ENCODE measurements at regions not wholly inside any gene's neighbourhood (a gene's known extent, or its start where the extent isn't known, plus 50 kb on each side); places are given as distances from the start of the nearest gene placed in this dataset.

GRCh38 chr2:160890667-160891352, 269.4 kb upstream of the TANK start:
- DNase-seq, result no peak

DNA sequence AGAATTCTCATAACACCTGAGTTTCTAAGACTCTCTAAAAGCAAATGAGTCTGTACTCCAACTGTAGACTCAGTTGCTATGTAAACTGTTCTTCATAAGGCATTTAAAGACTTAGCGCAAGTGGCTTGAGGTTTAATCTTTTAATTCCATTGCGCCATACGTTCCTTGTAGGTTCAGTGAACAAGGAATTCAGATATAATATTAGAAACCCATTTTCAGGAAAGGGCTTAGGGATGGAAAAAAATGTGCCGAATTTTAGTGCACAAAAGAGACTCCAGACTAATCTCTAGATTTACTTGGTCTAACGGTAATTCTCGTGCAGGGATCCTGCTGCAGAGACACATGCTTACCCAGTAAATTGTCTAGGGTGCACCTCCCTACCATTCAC, 268.9 kb upstream of the TANK start:
- no peak for DNase-seq

GRCh38 chr2:160892204-160892603, 268.0 kb upstream of the TANK start:
- no peak for DNase-seq

DNA sequence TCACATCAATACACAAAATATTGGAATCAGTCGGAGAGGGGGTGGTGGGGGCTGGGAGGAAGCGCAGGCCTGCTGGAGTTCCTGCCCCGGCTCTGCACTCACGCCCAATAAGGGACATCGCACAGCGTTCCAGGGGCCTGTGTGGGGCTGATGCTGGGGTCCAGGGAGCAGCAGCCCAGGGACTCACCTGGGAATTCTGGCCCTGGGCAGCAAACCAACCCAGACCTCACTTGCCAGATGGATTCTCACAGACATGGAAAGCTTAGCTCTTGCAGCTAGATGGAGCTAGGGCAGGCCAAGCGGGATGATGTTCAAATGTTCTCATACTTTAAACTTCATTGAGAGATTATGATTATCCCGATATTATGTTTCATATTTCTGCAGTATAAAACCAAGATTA, 266.6 kb upstream of the TANK start:
- no peak for DNase-seq

GRCh38 chr2:160898581-160899307, 261.5 kb upstream of the TANK start:
- DNase-seq, result no peak

DNA sequence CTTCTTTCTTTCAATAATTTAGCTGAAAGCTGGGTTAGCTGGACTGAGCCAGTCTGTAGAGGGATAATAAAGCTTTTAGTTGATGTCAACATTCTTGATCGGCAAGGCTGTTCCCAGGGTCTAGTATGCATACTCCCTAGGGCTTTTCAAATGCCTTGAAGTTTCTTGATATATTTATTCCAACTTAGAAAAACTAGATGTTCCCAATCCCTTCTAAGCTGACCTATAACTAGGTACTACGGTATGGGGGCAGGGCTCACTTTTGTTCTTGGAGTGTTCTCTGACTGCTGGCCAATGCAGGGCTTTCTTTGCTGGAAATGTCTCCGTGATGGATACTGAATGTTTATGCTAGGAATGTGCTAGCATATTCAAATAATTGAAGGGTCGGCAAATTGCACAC, 258.6 kb upstream of the TANK start:
- no peak for DNase-seq

- no peak for DNase-seq
These were observed 254.4 kb upstream of the TANK start for GRCh38 chr2:160905862-160906261.

GRCh38 chr2:160906878-160907277, 253.3 kb upstream of the TANK start:
- no peak for DNase-seq

DNA sequence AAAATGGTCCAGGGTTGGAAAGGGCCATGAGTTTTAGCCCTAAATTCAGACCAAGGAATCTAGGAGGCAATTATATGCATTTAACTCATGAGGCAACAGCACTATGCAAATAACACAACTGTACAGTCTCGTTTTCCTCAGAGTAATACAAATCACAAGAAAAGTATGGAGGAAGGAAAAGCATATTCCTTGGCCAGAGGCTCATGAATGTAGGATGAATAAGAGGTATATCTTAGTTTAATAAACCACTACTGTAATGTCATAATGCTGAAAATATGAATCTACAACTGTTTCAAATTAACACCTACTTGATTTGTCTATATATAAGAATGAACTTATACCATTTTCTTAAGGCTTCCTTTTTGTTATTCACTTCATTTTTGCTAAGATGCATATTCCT, 252.5 kb upstream of the TANK start:
- peak; percentile 45 for DNase-seq

- DNase-seq, result no peak
These were observed 252.1 kb upstream of the TANK start for GRCh38 chr2:160908157-160908556.

GRCh38 chr2:160909781-160910242, 250.4 kb upstream of the TANK start:
- no peak for DNase-seq

- DNase-seq, result peak; percentile 88
These were observed 249.5 kb upstream of the TANK start for GRCh38 chr2:160910681-160911080.

GRCh38 chr2:160911258-160911657, 249.0 kb upstream of the TANK start:
- DNase-seq, result peak; percentile 66

- no peak for DNase-seq
These were observed 248.0 kb upstream of the TANK start for GRCh38 chr2:160912276-160912675.

DNA sequence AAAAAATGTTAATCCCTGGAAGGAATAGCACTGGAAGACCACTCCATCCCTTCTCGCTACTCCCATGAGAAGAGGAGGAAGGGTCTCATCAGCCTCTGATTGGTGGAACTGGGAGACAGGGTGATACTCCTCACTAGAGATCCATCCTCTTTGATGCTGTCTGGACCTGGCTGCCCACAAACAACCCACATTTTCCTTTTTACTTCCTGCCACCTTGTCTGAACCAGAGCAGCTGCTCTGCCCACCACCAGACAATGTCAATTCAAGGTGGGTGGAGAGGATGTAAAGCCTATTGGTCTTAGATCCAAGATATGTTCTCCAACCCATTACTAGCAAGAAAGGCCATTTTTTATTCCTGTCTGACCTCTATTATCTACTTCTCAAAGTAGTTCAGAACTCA, 246.9 kb upstream of the TANK start:
- no peak for DNase-seq

- no peak for DNase-seq
These were observed 246.0 kb upstream of the TANK start for GRCh38 chr2:160914217-160914616.

- DNase-seq, result peak; percentile 81
These were observed 243.9 kb upstream of the TANK start for GRCh38 chr2:160916300-160916699.

DNA sequence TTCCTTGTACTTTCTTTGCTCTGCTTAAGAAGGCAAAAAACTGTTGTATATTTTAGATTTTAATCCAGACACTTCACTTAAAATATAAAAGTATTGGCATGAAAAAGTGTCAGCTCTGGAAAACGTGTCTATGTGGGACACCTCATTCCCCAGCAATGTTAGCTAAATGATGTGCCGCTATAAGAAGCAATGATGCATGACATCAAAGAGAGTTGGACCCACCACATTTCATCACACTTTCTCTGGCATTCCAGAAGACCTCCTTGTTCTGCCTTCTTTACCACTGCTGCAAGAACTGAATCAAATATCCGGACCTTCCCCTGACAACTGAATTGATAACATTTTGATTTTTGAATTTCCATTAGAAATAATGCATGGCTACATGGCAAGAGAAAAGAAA, 242.4 kb upstream of the TANK start:
- DNase-seq, result peak; percentile 64

DNA sequence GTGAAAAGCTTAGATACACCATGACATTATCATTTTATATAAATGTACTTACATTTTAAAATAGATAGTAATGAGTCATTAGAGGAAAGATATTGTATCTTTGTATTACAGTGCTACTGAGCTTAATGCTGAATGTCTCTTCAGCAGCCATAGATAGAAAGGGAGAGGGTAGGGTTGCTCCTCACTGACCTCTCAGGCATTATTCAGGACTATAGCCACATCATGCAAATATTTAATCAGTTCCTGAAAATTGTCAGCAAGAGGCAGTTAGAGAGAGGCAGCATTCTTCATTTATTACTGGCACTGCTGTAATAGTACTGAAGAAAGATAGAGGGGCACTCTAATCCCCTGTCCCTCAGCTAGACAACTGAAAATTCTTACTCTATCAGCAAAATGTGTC, 242.0 kb upstream of the TANK start:
- no peak for DNase-seq

DNA sequence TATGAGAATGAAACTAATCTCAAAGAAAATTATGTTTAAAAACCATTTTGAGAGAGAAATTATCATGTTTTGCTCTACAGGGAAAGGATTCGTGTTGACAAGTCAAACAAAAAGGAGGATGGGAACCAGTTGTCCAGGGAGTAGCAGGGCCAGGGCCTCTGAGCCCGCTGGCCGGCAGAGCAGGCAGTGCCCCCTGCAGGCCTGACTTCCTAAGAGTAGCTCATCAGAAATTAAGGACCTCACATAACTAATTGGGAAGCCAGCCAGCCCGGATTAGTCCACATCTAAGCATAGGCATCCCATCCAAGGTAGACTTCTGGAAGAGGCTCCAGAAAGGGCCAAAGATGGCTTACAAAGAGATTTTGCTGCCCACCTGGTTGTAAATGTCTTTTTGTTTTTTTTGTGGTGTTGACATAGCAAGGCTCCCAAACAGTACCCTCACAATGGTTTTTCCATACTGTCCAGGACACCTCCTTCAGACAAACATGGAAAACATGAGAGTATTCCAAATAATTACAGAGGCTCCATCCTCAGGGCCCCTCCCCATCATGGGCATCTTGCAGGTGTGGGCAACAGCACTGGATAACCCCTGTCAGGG, 241.2 kb upstream of the TANK start:
- peak; percentile 42 for DNase-seq

- no peak for DNase-seq
These were observed 240.2 kb upstream of the TANK start for GRCh38 chr2:160920061-160920460.

GRCh38 chr2:160920791-160921303, 239.4 kb upstream of the TANK start:
- peak; percentile 98 for DNase-seq

DNA sequence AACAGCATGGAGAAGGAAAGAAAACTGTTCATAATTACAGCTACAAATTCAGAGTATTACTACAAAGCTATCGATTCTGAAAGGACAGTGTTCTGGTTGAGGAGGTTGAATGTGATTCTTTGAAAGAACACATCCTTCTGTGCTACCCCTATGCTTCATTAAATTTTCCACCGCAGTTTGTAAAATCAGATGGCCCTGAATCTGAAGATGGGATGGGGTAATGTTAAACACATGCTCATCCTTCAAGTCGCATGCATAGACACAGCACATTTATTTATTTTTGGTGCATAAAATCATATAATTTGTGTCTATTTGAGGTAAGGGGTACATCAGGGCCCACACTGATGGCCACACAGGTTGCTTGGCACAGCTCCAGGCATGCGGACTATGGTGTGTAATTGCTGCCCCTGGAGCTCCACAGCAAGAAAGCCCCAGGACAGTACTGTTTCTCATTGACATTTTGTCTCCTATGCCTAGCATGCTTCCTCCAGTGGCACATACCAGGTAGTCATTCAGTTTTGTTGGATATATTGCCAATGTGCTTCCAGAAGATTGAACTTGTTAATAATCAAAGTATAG, 238.8 kb upstream of the TANK start:
- no peak for DNase-seq

DNA sequence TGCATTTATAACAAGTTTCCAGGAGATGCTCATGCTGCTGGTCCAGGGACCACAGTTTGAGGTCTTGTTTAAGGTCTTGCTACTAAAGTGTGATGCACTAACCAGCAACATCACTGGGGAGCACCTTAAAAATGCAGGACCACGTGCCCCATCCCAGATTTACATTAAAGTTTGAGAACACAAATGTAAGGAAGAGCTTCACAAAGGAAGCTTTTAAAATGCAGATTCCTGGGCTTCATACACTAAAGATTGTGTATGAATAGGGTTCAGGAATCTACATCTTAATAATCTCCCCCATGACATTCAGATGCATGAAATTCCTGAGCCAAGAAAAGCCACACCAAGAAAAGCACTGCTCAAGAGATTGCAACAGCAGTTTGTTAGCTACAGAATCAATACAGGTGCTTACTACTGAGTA, 235.3 kb upstream of the TANK start:
- no peak for DNase-seq

All from fibroblast of upper back skin (primary cell).